Erythroblast (primary cell): ENCODE measurements at regions not wholly inside any gene's neighbourhood (a gene's known extent, or its start where the extent isn't known, plus 50 kb on each side); places are given as distances from the start of the nearest gene placed in this dataset.

Source experiments
- GATA1 ChIP-seq: IDR thresholded peaks from 2 replicates; pipeline ENCODE4 v1.6.1; 2011; ENCODE audit warnings: low read depth, mild to moderate bottlenecking, control low read depth, low read length, moderate library complexity
- POLR2A ChIP-seq: IDR thresholded peaks from 2 replicates; pipeline ENCODE4 v1.6.1; 2011; ENCODE audit warnings: mild to moderate bottlenecking, low read length

GRCh38 chr9:80948876-80949275 is 740.5 kb downstream of the TLE1 start:
- no peak for TF ChIP-seq POLR2A
- TF ChIP-seq GATA1 = no peak
